RWPE2 (cell line): ENCODE measurements at regions not wholly inside any gene's neighbourhood (a gene's known extent, or its start where the extent isn't known, plus 50 kb on each side); places are given as distances from the start of the nearest gene placed in this dataset.

ENCODE experiments used
- ATAC-seq: fragments of 200-7000 bp; cut with Tn5 transposase; 3 replicates; pipeline ENCODE4 v1.9.1; 2021; ENCODE audit warnings: low read depth
- DNase-seq: peaks from one replicate; pipeline ENCODE4 v3.0.0-alpha.2; 2020; ENCODE audit warnings: low spot score
- H3K27ac ChIP-seq: fragments of 450-650 bp; 2 replicates; pipeline ENCODE4 v1.5.1; 2017; ENCODE audit warnings: mild to moderate bottlenecking; ENCODE audit not compliant: poor library complexity, severe bottlenecking
- H3K27me3 ChIP-seq: fragments of 250-450 bp; sonication (Bioruptor Pico); 2 replicates; pipeline ENCODE4 v1.5.1; 2021; ENCODE audit warnings: mild to moderate bottlenecking, moderate library complexity; ENCODE audit not compliant: insufficient read depth, poor library complexity, severe bottlenecking
- H3K36me3 ChIP-seq: fragments of 250-450 bp; sonication (Bioruptor Pico); 2 replicates; pipeline ENCODE4 v1.5.1; 2020; ENCODE audit warnings: low read depth, mild to moderate bottlenecking, moderate library complexity
- H3K4me1 ChIP-seq: fragments of 250-450 bp; sonication (Bioruptor Pico); 2 replicates; pipeline ENCODE4 v1.5.1; 2021; ENCODE audit warnings: mild to moderate bottlenecking, moderate library complexity; ENCODE audit not compliant: insufficient read depth, poor library complexity, severe bottlenecking
- H3K4me3 ChIP-seq: fragments of 250-450 bp; sonication (Bioruptor Pico); 2 replicates; pipeline ENCODE4 v1.5.1; 2021; ENCODE audit warnings: mild to moderate bottlenecking, moderate library complexity; ENCODE audit not compliant: severe bottlenecking
- H3K9me3 ChIP-seq: fragments of 250-450 bp; sonication (Bioruptor Pico); 2 replicates; pipeline ENCODE4 v1.5.1; 2021; ENCODE audit warnings: mild to moderate bottlenecking, moderate library complexity; ENCODE audit not compliant: severe bottlenecking
- TF ChIP-seq, protein P1 (sequence below): fragments of 450-650 bp; IDR thresholded peaks from one replicate; pipeline ENCODE4 v1.5.1; 2017; ENCODE audit warnings: mild to moderate bottlenecking, moderate library complexity; ENCODE audit not compliant: poor library complexity, severe bottlenecking

DNA sequence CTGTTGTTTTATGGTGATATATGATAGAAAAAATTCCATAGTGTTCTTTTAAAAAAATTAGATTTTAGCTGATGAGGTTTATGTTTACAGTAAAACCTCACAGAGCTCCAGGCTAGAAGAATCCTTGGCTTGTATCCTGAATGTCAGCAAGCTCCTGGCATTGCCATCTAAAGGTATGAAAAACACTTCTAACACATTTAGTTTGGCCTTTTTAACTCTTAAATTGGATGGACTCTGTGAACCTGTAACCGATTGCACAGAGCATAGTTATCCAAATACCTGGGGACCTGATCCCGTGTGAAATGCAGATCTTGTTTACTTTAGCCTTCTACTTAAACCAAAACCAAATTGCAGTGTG lies 241.1 kb upstream of the DCN start:
- DNase-seq, result no peak
- Histone ChIP-seq H3K36me3 (no peaks in the 10 kb centered on the region), H3K27me3 (no peaks in the 10 kb centered on the region), H3K9me3 (no peaks in the 10 kb centered on the region), H3K27ac (no peak overlapping the region), H3K4me3 (no peak overlapping the region), H3K4me1 (no peaks in the 10 kb centered on the region)
- TF ChIP-seq, protein P1, sequence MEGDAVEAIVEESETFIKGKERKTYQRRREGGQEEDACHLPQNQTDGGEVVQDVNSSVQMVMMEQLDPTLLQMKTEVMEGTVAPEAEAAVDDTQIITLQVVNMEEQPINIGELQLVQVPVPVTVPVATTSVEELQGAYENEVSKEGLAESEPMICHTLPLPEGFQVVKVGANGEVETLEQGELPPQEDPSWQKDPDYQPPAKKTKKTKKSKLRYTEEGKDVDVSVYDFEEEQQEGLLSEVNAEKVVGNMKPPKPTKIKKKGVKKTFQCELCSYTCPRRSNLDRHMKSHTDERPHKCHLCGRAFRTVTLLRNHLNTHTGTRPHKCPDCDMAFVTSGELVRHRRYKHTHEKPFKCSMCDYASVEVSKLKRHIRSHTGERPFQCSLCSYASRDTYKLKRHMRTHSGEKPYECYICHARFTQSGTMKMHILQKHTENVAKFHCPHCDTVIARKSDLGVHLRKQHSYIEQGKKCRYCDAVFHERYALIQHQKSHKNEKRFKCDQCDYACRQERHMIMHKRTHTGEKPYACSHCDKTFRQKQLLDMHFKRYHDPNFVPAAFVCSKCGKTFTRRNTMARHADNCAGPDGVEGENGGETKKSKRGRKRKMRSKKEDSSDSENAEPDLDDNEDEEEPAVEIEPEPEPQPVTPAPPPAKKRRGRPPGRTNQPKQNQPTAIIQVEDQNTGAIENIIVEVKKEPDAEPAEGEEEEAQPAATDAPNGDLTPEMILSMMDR, result no peak
- no peak for ATAC-seq

DNA sequence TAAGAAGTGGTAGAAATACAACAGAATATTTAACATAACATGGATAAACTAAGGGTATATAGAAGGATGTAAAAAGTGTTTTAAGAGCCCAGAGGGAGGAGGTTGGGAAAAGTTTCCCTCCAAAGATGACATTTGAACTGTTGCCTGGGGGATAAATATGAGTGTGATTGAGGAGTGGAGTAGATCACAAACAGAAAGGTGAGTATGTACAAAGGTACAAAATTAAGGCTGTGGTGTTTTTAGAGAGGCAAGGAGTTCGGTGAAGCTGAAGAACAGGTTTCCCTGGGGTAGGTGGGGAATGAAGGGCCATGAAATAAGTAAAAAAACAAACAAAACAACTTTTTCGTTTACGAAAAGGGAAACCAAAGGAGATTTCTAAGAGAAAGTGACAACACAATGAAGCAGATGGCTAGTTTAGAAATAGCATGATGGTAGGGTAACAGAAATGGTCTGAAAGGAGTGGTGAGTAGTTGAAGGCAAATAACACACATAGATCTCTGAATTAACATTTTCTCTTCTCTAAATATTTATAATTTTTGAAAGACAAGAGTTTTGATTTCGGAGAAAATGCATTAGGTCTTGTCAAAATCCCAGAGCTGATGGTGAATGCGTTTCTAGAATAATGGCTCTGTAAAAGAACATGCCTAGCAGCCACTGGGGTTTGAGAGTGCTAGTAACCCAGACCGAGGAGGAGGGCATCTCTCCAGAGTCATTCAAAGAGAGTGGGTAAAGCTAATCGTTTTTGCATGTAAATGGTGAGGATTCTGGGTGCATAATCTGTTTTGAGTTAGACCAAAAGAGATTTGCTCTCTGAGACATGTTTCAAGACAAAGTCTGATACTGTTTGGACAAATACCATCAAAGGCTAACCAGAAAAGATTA lies 240.4 kb upstream of the DCN start:
- Histone ChIP-seq H3K4me1 (no peaks in the 10 kb centered on the region), H3K9me3 (no peaks in the 10 kb centered on the region), H3K27ac (no peak overlapping the region), H3K36me3 (no peaks in the 10 kb centered on the region), H3K27me3 (no peaks in the 10 kb centered on the region), H3K4me3 (no peak overlapping the region)
- TF ChIP-seq, protein P1, result no peak
- DNase-seq, result no peak
- ATAC-seq, result no peak

DNA sequence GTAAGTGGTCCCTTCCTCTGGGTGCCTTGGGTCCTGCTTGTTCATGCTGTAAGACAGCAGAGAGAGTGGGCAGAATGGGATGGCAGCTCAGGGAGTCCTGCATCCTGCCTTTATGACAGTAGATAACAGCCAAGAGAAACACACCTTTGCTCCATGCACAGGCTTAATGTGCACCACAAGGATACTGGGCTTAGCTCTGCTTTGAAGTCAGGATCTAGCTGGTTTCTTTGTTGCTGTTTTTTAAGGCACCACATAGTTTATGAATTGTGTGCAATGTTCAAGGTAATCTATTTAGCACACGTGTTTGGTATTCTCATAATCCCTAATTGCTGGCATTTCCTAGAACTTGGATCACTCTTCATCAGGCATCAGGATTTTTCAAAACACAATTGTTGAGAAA lies 239.5 kb upstream of the DCN start:
- Histone ChIP-seq H3K36me3 (no peaks in the 10 kb centered on the region), H3K9me3 (no peaks in the 10 kb centered on the region), H3K27ac (no peak overlapping the region), H3K27me3 (no peaks in the 10 kb centered on the region), H3K4me3 (no peak overlapping the region), H3K4me1 (no peaks in the 10 kb centered on the region)
- no peak for ATAC-seq
- DNase-seq, result no peak
- TF ChIP-seq, protein P1, result no peak

DNA sequence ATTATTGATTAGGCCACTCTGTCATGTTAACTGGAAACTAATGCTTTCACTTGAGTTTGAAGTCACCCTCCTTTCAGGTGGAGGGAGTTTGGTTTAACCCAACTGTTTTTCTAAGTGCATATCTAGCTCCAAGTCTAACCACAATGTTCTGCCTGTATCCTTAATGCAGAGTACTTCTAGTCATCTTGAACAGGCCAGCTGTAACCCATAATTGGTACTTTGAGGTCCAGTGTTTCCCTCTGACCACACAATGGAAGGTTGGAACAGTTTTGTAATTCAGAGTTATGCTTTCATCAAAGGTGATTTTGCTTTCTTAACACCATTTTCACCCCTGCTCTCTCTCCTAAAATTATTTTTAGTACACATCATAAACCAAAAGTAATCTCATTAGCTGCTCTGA lies 237.2 kb upstream of the DCN start:
- Histone ChIP-seq H3K27ac (no peak overlapping the region), H3K27me3 (no peaks in the 10 kb centered on the region), H3K9me3 (no peaks in the 10 kb centered on the region), H3K36me3 (no peaks in the 10 kb centered on the region), H3K4me1 (no peaks in the 10 kb centered on the region), H3K4me3 (no peak overlapping the region)
- DNase-seq (no peak), ATAC-seq (no peak)
- TF ChIP-seq, protein P1, result no peak

DNA sequence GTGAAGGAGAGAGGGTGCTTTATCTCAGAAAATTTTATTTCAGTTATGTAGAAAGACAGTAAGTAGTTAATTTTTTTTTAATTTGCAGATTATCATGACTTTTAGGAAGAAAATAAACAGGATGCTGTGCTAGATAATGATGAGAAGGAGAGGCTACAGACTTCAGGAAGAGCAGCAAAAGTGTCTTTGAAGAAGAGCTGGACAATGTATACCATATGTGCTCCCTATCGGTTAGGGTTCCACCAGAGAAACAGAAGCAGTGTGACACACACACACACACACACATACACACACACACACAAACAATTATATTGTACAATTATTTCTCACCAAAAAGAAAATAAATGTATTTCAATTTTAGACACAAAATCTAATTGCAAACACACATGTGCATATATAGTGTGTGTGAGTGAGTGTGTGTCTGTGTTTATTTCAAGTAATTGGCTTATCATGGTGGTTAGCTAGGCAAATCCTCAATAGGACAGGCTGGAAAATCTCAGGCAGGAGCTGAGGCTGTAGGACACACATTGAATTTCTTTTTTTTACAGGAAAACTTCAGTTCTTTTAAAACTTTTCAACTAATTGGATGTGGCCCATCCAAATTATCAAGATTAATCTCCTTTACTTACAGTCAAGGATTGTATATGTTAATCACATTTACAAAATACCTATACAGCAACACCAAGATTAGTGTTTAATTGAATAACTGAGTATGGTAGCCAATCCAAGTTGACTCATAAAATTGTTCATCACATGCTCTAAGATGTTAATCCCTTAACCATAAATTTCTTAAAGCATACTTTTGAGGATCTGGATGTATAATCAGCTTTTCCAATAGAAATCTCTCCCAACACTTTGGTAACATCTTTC lies 235.8 kb upstream of the DCN start:
- H3K27me3 ChIP-seq, result no peaks in the 10 kb centered on the region
- ATAC-seq (no peak), DNase-seq (no peak)
- TF ChIP-seq, protein P1, result no peak
- H3K27ac ChIP-seq, result no peak overlapping the region
- peaks cover 6% of the 10 kb centered on the region for H3K4me1 ChIP-seq
- no peaks in the 10 kb centered on the region for H3K36me3 ChIP-seq
- no peaks in the 10 kb centered on the region for H3K9me3 ChIP-seq
- no peak overlapping the region for H3K4me3 ChIP-seq
